ENCODE measurements at regions not wholly inside any gene's neighbourhood (a gene's known extent, or its start where the extent isn't known, plus 50 kb on each side); places are given as distances from the start of the nearest gene placed in this dataset.
"Not testable (repeated sequence)": the region's sequence is repeated elsewhere in the genome, so short reads cannot be mapped to it uniquely, and the experiment has no call there.

- no peak for DNase-seq
These were observed 57.7 kb upstream of the SESTD1 start for GRCh38 chr2:179322289-179322688.

GRCh38 chr2:179321034-179321433 is 56.4 kb upstream of the SESTD1 start:
- not testable (repeated sequence) for DNase-seq

GRCh38 chr2:179314729-179315128 is 50.1 kb upstream of the SESTD1 start:
- not testable (repeated sequence) for DNase-seq

Measured in islet precursor cell (in vitro differentiated cells).